SK-N-SH (cell line): ENCODE measurements at regions not wholly inside any gene's neighbourhood (a gene's known extent, or its start where the extent isn't known, plus 50 kb on each side); places are given as distances from the start of the nearest gene placed in this dataset.

ENCODE experiments used
- CTCF ChIA-PET: fragments of 300-600, 350-600 bp; formaldehyde crosslinking; extraction: SDS; loops from one replicate; lab custom pipeline; 2021; lab: Yijun Ruan, JAX
- POLR2A ChIA-PET: fragments of 350-600 bp; sonication (Branson Sonifier 250); formaldehyde crosslinking; extraction: SDS; loops from one replicate; lab custom pipeline; 2020; ENCODE audit warnings: antibody characterized with exemption, inconsistent platforms; lab: Yijun Ruan, JAX
- DNase-seq: peaks from one replicate; pipeline ENCODE4 v3.0.0; 2012
- H2AFZ ChIP-seq: fragments of 200-600 bp; sonication (generic); 2 replicates; pipeline ENCODE4 v1.8.1; 2016; ENCODE audit warnings: antibody characterized with exemption, mild to moderate bottlenecking, low read depth
- H3F3A ChIP-seq: fragments of 200-600 bp; sonication (generic); replicated peaks from 2 replicates; pipeline ENCODE3; 2016; ENCODE audit warnings: antibody characterized with exemption, mild to moderate bottlenecking; ENCODE audit not compliant: insufficient read depth
- H3K27ac ChIP-seq, 2 experiments: fragments of 200-500 bp in 1 of 2; fragments of 200-600 bp in 1 of 2; sonication (Bioruptor generic) in 1 of 2; sonication (generic), shearing (Covaris generic) in 1 of 2; 2 replicates each; pipeline versions ENCODE4 v1.5.1 to v1.6.1; 2014 to 2016; ENCODE audit warnings: low read depth in 2 of 2, inconsistent platforms in 1 of 2, low read length in 1 of 2, mild to moderate bottlenecking in 1 of 2, mixed read lengths in 1 of 2
- H3K27me3 ChIP-seq: fragments of 200-600 bp; sonication (generic), shearing (Covaris generic); 2 replicates; pipeline ENCODE4 v1.6.1; 2016; ENCODE audit warnings: mixed run types; ENCODE audit not compliant: insufficient read depth
- H3K36me3 ChIP-seq, 2 experiments: fragments of 200-500 bp in 1 of 2; fragments of 200-600 bp in 1 of 2; sonication (Bioruptor generic) in 1 of 2; sonication (generic) in 1 of 2; replicated peaks in 1 of 2; 2 replicates each; pipeline versions ENCODE3 to v1.5.1; 2014 to 2016; ENCODE audit warnings: low read length in 1 of 2, mild to moderate bottlenecking in 1 of 2; ENCODE audit not compliant: insufficient read depth in 2 of 2, control insufficient read depth in 1 of 2
- H3K4me1 ChIP-seq, 2 experiments: fragments of 200-500 bp in 1 of 2; fragments of 200-600 bp in 1 of 2; sonication (Bioruptor generic) in 1 of 2; sonication (generic), shearing (Covaris generic) in 1 of 2; 2 replicates each; pipeline versions ENCODE4 v1.5.1 to v1.6.1; 2014 to 2016; ENCODE audit warnings: low read depth in 1 of 2, low read length in 1 of 2, mixed run types in 1 of 2; ENCODE audit not compliant: insufficient read depth in 2 of 2, control insufficient read depth in 1 of 2
- H3K4me2 ChIP-seq: fragments of 200-600 bp; sonication (generic), shearing (Covaris generic); 2 replicates; pipeline ENCODE4 v1.6.1; 2017; ENCODE audit warnings: mixed run types
- H3K4me3 ChIP-seq, 2 experiments: fragments of 200-500 bp in 1 of 2; fragments of 200-600 bp in 1 of 2; sonication (Bioruptor generic) in 1 of 2; sonication (generic), shearing (Covaris generic) in 1 of 2; 2 replicates each; pipeline versions ENCODE4 v1.5.1 to v1.8.1; 2014 to 2016; ENCODE audit warnings: low read depth in 2 of 2, inconsistent platforms in 1 of 2, low read length in 1 of 2, mild to moderate bottlenecking in 1 of 2, mixed read lengths in 1 of 2, moderate library complexity in 1 of 2
- H3K79me2 ChIP-seq: fragments of 200-600 bp; sonication (generic); 2 replicates; pipeline ENCODE4 v1.8.1; 2017; ENCODE audit warnings: mild to moderate bottlenecking; ENCODE audit not compliant: insufficient read depth
- H3K9ac ChIP-seq: fragments of 200-600 bp; sonication (generic); 2 replicates; pipeline ENCODE4 v1.6.1; 2017; ENCODE audit warnings: mixed run types
- H3K9me2 ChIP-seq: fragments of 200-600 bp; sonication (generic); 2 replicates; pipeline ENCODE4 v1.6.1; 2017; ENCODE audit warnings: mixed run types
- H3K9me3 ChIP-seq: fragments of 200-600 bp; sonication (generic); 2 replicates; pipeline ENCODE4 v1.6.1; 2017; ENCODE audit warnings: mixed run types, mild to moderate bottlenecking, moderate library complexity
- H4K20me1 ChIP-seq: fragments of 200-600 bp; sonication (generic); 2 replicates; pipeline ENCODE4 v1.6.1; 2017; ENCODE audit warnings: mild to moderate bottlenecking, mixed run types; ENCODE audit not compliant: insufficient read depth
- CHD2 ChIP-seq: fragments of 150-350 bp; IDR thresholded peaks from 2 replicates; pipeline ENCODE4 v1.6.1; 2018; ENCODE audit warnings: low read length; ENCODE audit not compliant: partially characterized antibody
- CTCF ChIP-seq: fragments of 200-600 bp; sonication (generic); IDR thresholded peaks from 2 replicates; pipeline ENCODE4 v1.6.1; 2017; ENCODE audit warnings: antibody characterized with exemption, mild to moderate bottlenecking, moderate library complexity
- ELF1 ChIP-seq: IDR thresholded peaks from 2 replicates; pipeline ENCODE4 v1.4.0; 2012
- EP300 ChIP-seq, 2 experiments: IDR thresholded peaks; 2 replicates each; pipeline versions ENCODE4 v1.4.0 to v1.6.1; 2012; ENCODE audit warnings: borderline replicate concordance in 1 of 2, low read depth in 1 of 2, low read length in 1 of 2
- FOXJ3 ChIP-seq: sonication (generic); formaldehyde crosslinking; IDR thresholded peaks from 2 replicates; pipeline ENCODE4 v1.5.1; 2020; ENCODE audit warnings: mild to moderate bottlenecking, missing genetic modification reagents
- GABPA ChIP-seq: IDR thresholded peaks from 2 replicates; pipeline ENCODE4 v1.4.0; 2012; ENCODE audit warnings: low read depth, mild to moderate bottlenecking
- JUND ChIP-seq: IDR thresholded peaks from 2 replicates; pipeline ENCODE4 v1.4.0; 2012
- MAX ChIP-seq: IDR thresholded peaks from 2 replicates; pipeline ENCODE4 v1.4.0; 2012; ENCODE audit warnings: low read depth
- MXI1 ChIP-seq: IDR thresholded peaks from 2 replicates; pipeline ENCODE4 v1.6.1; 2012; ENCODE audit warnings: mild to moderate bottlenecking, low read depth, low read length, improper control_type of control experiment
- PBX3 ChIP-seq: IDR thresholded peaks from 2 replicates; pipeline ENCODE4; 2012
- RFX5 ChIP-seq: IDR thresholded peaks from 2 replicates; pipeline ENCODE4 v1.6.1; 2012; ENCODE audit warnings: mild to moderate bottlenecking, improper control_type of control experiment, low read length
- SMC3 ChIP-seq: IDR thresholded peaks from 2 replicates; pipeline ENCODE4 v1.6.1; 2012; ENCODE audit warnings: low read depth, low read length, improper control_type of control experiment
- USF1 ChIP-seq: IDR thresholded peaks from 2 replicates; pipeline ENCODE4 v1.4.0; 2012; ENCODE audit warnings: low read depth, borderline replicate concordance
- ZBTB33 ChIP-seq: IDR thresholded peaks from 2 replicates; pipeline ENCODE4 v1.4.0; 2012; ENCODE audit warnings: low read depth, borderline replicate concordance
- WGBS: methylation state at CpG from one replicate; pipeline ENCODE4 v1.1.6; 2017; ENCODE audit warnings: low lambda C conversion rate; 5-methylcytosine and 5-hydroxymethylcytosine counted together

- Histone ChIP-seq H3K9me2 (no peaks in the 10 kb centered on the region), H3K9me3 (no peaks in the 10 kb centered on the region; the same call in 1 of the 2 replicates), H3K36me3 (no peaks in the 10 kb centered on the region), H3K4me3 (no peak overlapping the region), H3K4me1 (no peaks in the 10 kb centered on the region)
- TF ChIP-seq CHD2 (no peak), EP300 (IDR thresholded peaks at IDR 0.05; ENCODE audit: borderline replicate concordance in 1 of 2, low read depth in 1 of 2, low read length in 1 of 2) (no peak), MXI1 (no peak), FOXJ3 (CRISPR knock-in tag) (no peak), GABPA (no peak), USF1 (no peak), CTCF (no peak), SMC3 (no peak)
- TF ChIP-seq, all 33 proteins: peak for 0
- H3K79me2 ChIP-seq = no peaks in the 10 kb centered on the region
- H3K9ac ChIP-seq = no peak overlapping the region
- ChIA-PET CTCF (no interaction called here), POLR2A (no interaction called here)
- H3K27ac ChIP-seq = no peak overlapping the region
- DNase-seq = no peak
- H2AFZ ChIP-seq = no peak overlapping the region
- H3F3A ChIP-seq = no peaks in the 10 kb centered on the region
- no peak overlapping the region for H3K4me2 ChIP-seq
- no peaks in the 10 kb centered on the region for H4K20me1 ChIP-seq
- H3K27me3 ChIP-seq = no peaks in the 10 kb centered on the region
Observed at GRCh38 chr5:18141222-18141621, 507.0 kb downstream of the TAF11L14 start.

GRCh38 chr5:18142831-18143230 lies 508.6 kb downstream of the TAF11L14 start:
- no peak for DNase-seq
- CTCF ChIA-PET = no interaction called here

More at GRCh38 chr5:18142831-18143230, 508.6 kb downstream of the TAF11L14 start:
- Histone ChIP-seq H3K9ac (no peak overlapping the region), H3K27me3 (no peaks in the 10 kb centered on the region), H3K4me1 (no peaks in the 10 kb centered on the region), H3K9me3 (no peaks in the 10 kb centered on the region; the same call in 1 of the 2 replicates), H3K36me3 (no peaks in the 10 kb centered on the region), H3K79me2 (no peaks in the 10 kb centered on the region), H3K4me2 (no peak overlapping the region), H3K9me2 (no peaks in the 10 kb centered on the region), H2AFZ (no peak overlapping the region), H3F3A (no peaks in the 10 kb centered on the region), H3K27ac (no peak overlapping the region), H3K4me3 (no peak overlapping the region), H4K20me1 (no peaks in the 10 kb centered on the region)
- WGBS = 0% methylated on average over 1 of the region's 1 CpG
- POLR2A ChIA-PET = no interaction called here
- TF ChIP-seq PBX3 = no peak
- no peak for TF ChIP-seq JUND
- TF ChIP-seq ZBTB33 = no peak
- no peak for TF ChIP-seq MAX
- TF ChIP-seq ELF1 = no peak
- TF ChIP-seq CTCF = no peak
- TF ChIP-seq RFX5 = no peak
